IMR-90 (cell line): ENCODE measurements at regions not wholly inside any gene's neighbourhood (a gene's known extent, or its start where the extent isn't known, plus 50 kb on each side); places are given as distances from the start of the nearest gene placed in this dataset.

Experiments used
- BHLHE40 ChIP-seq: fragments of 150-350 bp; IDR thresholded peaks from 2 replicates; pipeline ENCODE4 v1.6.1; 2016; ENCODE audit warnings: mild to moderate bottlenecking, low read depth, low read length
- CHD1 ChIP-seq: IDR thresholded peaks from 2 replicates; pipeline ENCODE4 v1.6.1; 2012; ENCODE audit warnings: low read depth, low read length, improper control_type of control experiment
- CTCF ChIP-seq: conservative IDR thresholded peaks from 2 replicates; pipeline ENCODE4 v1.5.1; 2012; ENCODE audit warnings: mild to moderate bottlenecking, low read depth, low read length, improper control_type of control experiment
- ELK1 ChIP-seq: fragments of 150-350 bp; IDR thresholded peaks from 2 replicates; pipeline ENCODE4 v1.6.1; 2016; ENCODE audit warnings: low read depth, mild to moderate bottlenecking, low read length, moderate library complexity, borderline replicate concordance
- FOS ChIP-seq: fragments of 150-350 bp; IDR thresholded peaks from 2 replicates; pipeline ENCODE4 v1.6.1; 2016; ENCODE audit warnings: low read depth, low read length
- MAFK ChIP-seq: IDR thresholded peaks from 2 replicates; pipeline ENCODE4 v1.6.1; 2012; ENCODE audit warnings: low read depth, low read length, improper control_type of control experiment
- NFE2L2 ChIP-seq: fragments of 150-350 bp; IDR thresholded peaks from 2 replicates; pipeline ENCODE4 v1.6.1; 2016; ENCODE audit warnings: low read depth, mild to moderate bottlenecking, low read length
- POLR2A ChIP-seq: IDR thresholded peaks from 2 replicates; pipeline ENCODE4 v1.6.1; 2012; ENCODE audit warnings: mild to moderate bottlenecking, low read depth, low read length
- RAD21 ChIP-seq: IDR thresholded peaks from 2 replicates; pipeline ENCODE4 v1.6.1; 2012; ENCODE audit warnings: low read length, improper control_type of control experiment
- USF2 ChIP-seq: fragments of 150-350 bp; IDR thresholded peaks from 2 replicates; pipeline ENCODE4 v1.6.1; 2017; ENCODE audit warnings: mild to moderate bottlenecking, antibody characterized with exemption, low read length, low read depth

- no peak for TF ChIP-seq CTCF
- TF ChIP-seq POLR2A = no peak
- no peak for TF ChIP-seq NFE2L2
- no peak for TF ChIP-seq USF2
- TF ChIP-seq BHLHE40 = no peak
- no peak for TF ChIP-seq RAD21
- no peak for TF ChIP-seq FOS
- TF ChIP-seq MAFK = no peak
- TF ChIP-seq CHD1 = no peak
- no peak for TF ChIP-seq ELK1
Observed at GRCh38 chr3:124053871-124054270, 61.9 kb upstream of the ROPN1 start.
